ENCODE measurements at regions not wholly inside any gene's neighbourhood (a gene's known extent, or its start where the extent isn't known, plus 50 kb on each side); places are given as distances from the start of the nearest gene placed in this dataset.

- Histone ChIP-seq H3K9me3 (ENCODE audit: control insufficient read depth, low read length) (no peaks in the 10 kb centered on the region), H3K27me3 (ENCODE audit: control insufficient read depth, insufficient read depth) (no peaks in the 10 kb centered on the region), H3K4me1 (ENCODE audit: control insufficient read depth, insufficient read depth, low read length) (no peaks in the 10 kb centered on the region), H3K4me3 (ENCODE audit: low read length) (no peak overlapping the region), H3K27ac (ENCODE audit: low read length) (no peak overlapping the region)
- intact Hi-C loops (cut with DNase I), result no loop called here
- ATAC-seq (no peak), DNase-seq (no peak)
- 99% methylated on average over 1 of the region's 1 CpG for WGBS
Measured at GRCh38 chr20:52483382-52483781, 291.8 kb upstream of the ZFP64 start.

GRCh38 chr20:52482044-52482443 lies 290.5 kb upstream of the ZFP64 start:
- Histone ChIP-seq H3K9me3 (ENCODE audit: control insufficient read depth, low read length) (no peaks in the 10 kb centered on the region), H3K4me1 (ENCODE audit: control insufficient read depth, insufficient read depth, low read length) (no peaks in the 10 kb centered on the region), H3K27ac (ENCODE audit: low read length) (no peak overlapping the region), H3K27me3 (ENCODE audit: control insufficient read depth, insufficient read depth) (no peaks in the 10 kb centered on the region), H3K4me3 (ENCODE audit: low read length) (no peak overlapping the region)
- intact Hi-C loops (cut with DNase I), result no loop called here
- 79% methylated on average over 5 of the region's 5 CpGs for WGBS
- DNase-seq, result no peak
- no peak for ATAC-seq

GRCh38 chr20:52481443-52481842 lies 289.9 kb upstream of the ZFP64 start:
- DNase-seq (no peak), ATAC-seq (no peak)
- Histone ChIP-seq H3K27me3 (ENCODE audit: control insufficient read depth, insufficient read depth) (no peaks in the 10 kb centered on the region), H3K4me3 (ENCODE audit: low read length) (no peak overlapping the region), H3K4me1 (ENCODE audit: control insufficient read depth, insufficient read depth, low read length) (no peaks in the 10 kb centered on the region), H3K27ac (ENCODE audit: low read length) (no peak overlapping the region), H3K9me3 (ENCODE audit: control insufficient read depth, low read length) (no peaks in the 10 kb centered on the region)
- intact Hi-C loops (cut with DNase I), result no loop called here
- 48% methylated on average over 3 of the region's 3 CpGs for WGBS

- no peak overlapping the region for H3K27ac ChIP-seq (ENCODE audit: low read length)
- 70% methylated on average over 9 of the region's 9 CpGs for WGBS
- ATAC-seq (no peak), DNase-seq (no peak)
- intact Hi-C loops (cut with DNase I), result no loop called here
- no peaks in the 10 kb centered on the region for H3K4me1 ChIP-seq (ENCODE audit: control insufficient read depth, insufficient read depth, low read length)
- H3K9me3 ChIP-seq (ENCODE audit: control insufficient read depth, low read length), result no peaks in the 10 kb centered on the region
- H3K27me3 ChIP-seq (ENCODE audit: control insufficient read depth, insufficient read depth), result no peaks in the 10 kb centered on the region
- H3K4me3 ChIP-seq (ENCODE audit: low read length), result no peak overlapping the region
Measured at GRCh38 chr20:52476074-52476750, 284.6 kb upstream of the ZFP64 start.

- 61% methylated on average over 3 of the region's 3 CpGs for WGBS
- no peak overlapping the region for H3K4me3 ChIP-seq (ENCODE audit: low read length)
- no peak for DNase-seq
- no peak for ATAC-seq
- intact Hi-C loops (cut with DNase I), result no loop called here
- no peak overlapping the region for H3K27ac ChIP-seq (ENCODE audit: low read length)
- H3K9me3 ChIP-seq (ENCODE audit: control insufficient read depth, low read length), result no peaks in the 10 kb centered on the region
- H3K4me1 ChIP-seq (ENCODE audit: control insufficient read depth, insufficient read depth, low read length), result no peaks in the 10 kb centered on the region
- H3K27me3 ChIP-seq (ENCODE audit: control insufficient read depth, insufficient read depth), result no peaks in the 10 kb centered on the region
Measured at GRCh38 chr20:52473186-52473585, 281.6 kb upstream of the ZFP64 start.

GRCh38 chr20:52470561-52470960 lies 279.0 kb upstream of the ZFP64 start:
- H3K4me1 ChIP-seq (ENCODE audit: control insufficient read depth, insufficient read depth, low read length), result no peaks in the 10 kb centered on the region
- no peak overlapping the region for H3K27ac ChIP-seq (ENCODE audit: low read length)
- intact Hi-C loops (cut with DNase I), result no loop called here
- H3K4me3 ChIP-seq (ENCODE audit: low read length), result no peak overlapping the region
- DNase-seq (no peak), ATAC-seq (no peak)
- H3K9me3 ChIP-seq (ENCODE audit: control insufficient read depth, low read length), result no peaks in the 10 kb centered on the region
- no peaks in the 10 kb centered on the region for H3K27me3 ChIP-seq (ENCODE audit: control insufficient read depth, insufficient read depth)

- no peak for DNase-seq
- intact Hi-C loops (cut with DNase I), result no loop called here
- WGBS, result 71% methylated on average over 9 of the region's 9 CpGs
Measured at GRCh38 chr20:52469128-52469527, 277.5 kb upstream of the ZFP64 start.

GRCh38 chr20:52465991-52466390 lies 274.4 kb upstream of the ZFP64 start:
- Histone ChIP-seq H3K4me3 (ENCODE audit: low read length) (no peak overlapping the region), H3K9me3 (ENCODE audit: control insufficient read depth, low read length) (no peaks in the 10 kb centered on the region), H3K27me3 (ENCODE audit: control insufficient read depth, insufficient read depth) (no peaks in the 10 kb centered on the region), H3K4me1 (ENCODE audit: control insufficient read depth, insufficient read depth, low read length) (no peaks in the 10 kb centered on the region), H3K27ac (ENCODE audit: low read length) (no peak overlapping the region)
- ATAC-seq (no peak), DNase-seq (no peak)
- 79% methylated on average over 6 of the region's 6 CpGs for WGBS
- intact Hi-C loops (cut with DNase I), result no loop called here

More at GRCh38 chr20:52469128-52469527, 277.5 kb upstream of the ZFP64 start:
- Histone ChIP-seq H3K4me1 (ENCODE audit: control insufficient read depth, insufficient read depth, low read length) (no peaks in the 10 kb centered on the region), H3K9me3 (ENCODE audit: control insufficient read depth, low read length) (no peaks in the 10 kb centered on the region), H3K27me3 (ENCODE audit: control insufficient read depth, insufficient read depth) (no peaks in the 10 kb centered on the region), H3K4me3 (ENCODE audit: low read length) (no peak overlapping the region), H3K27ac (ENCODE audit: low read length) (no peak overlapping the region)
- no peak for ATAC-seq

GRCh38 chr20:52461582-52461981 lies 270.0 kb upstream of the ZFP64 start:
- no peak overlapping the region for H3K4me3 ChIP-seq (ENCODE audit: low read length)
- H3K9me3 ChIP-seq (ENCODE audit: control insufficient read depth, low read length), result no peaks in the 10 kb centered on the region
- no peaks in the 10 kb centered on the region for H3K4me1 ChIP-seq (ENCODE audit: control insufficient read depth, insufficient read depth, low read length)
- DNase-seq (no peak), ATAC-seq (no peak)
- no peak overlapping the region for H3K27ac ChIP-seq (ENCODE audit: low read length)
- no peaks in the 10 kb centered on the region for H3K27me3 ChIP-seq (ENCODE audit: control insufficient read depth, insufficient read depth)
- WGBS, result 58% methylated on average over 7 of the region's 7 CpGs
- intact Hi-C loops (cut with DNase I), result no loop called here

GRCh38 chr20:52459150-52459549 lies 267.6 kb upstream of the ZFP64 start:
- Histone ChIP-seq H3K27me3 (ENCODE audit: control insufficient read depth, insufficient read depth) (no peaks in the 10 kb centered on the region), H3K9me3 (ENCODE audit: control insufficient read depth, low read length) (no peaks in the 10 kb centered on the region), H3K27ac (ENCODE audit: low read length) (no peak overlapping the region), H3K4me3 (ENCODE audit: low read length) (no peak overlapping the region), H3K4me1 (ENCODE audit: control insufficient read depth, insufficient read depth, low read length) (no peaks in the 10 kb centered on the region)
- no peak for DNase-seq
- WGBS, result 88% methylated on average over 4 of the region's 4 CpGs
- no peak for ATAC-seq
- intact Hi-C loops (cut with DNase I), result no loop called here

- Histone ChIP-seq H3K4me3 (ENCODE audit: low read length) (no peak overlapping the region), H3K9me3 (ENCODE audit: control insufficient read depth, low read length) (no peaks in the 10 kb centered on the region), H3K27me3 (ENCODE audit: control insufficient read depth, insufficient read depth) (no peaks in the 10 kb centered on the region), H3K4me1 (ENCODE audit: control insufficient read depth, insufficient read depth, low read length) (no peaks in the 10 kb centered on the region), H3K27ac (ENCODE audit: low read length) (no peak overlapping the region)
- intact Hi-C loops (cut with DNase I), result no loop called here
- WGBS, result over 99% methylated on average over 2 of the region's 2 CpGs
- ATAC-seq (no peak), DNase-seq (no peak)
Measured at GRCh38 chr20:52457826-52458225, 266.2 kb upstream of the ZFP64 start.

- intact Hi-C loops (cut with DNase I), result no loop called here
- DNase-seq (no peak), ATAC-seq (no peak)
- no peak overlapping the region for H3K4me3 ChIP-seq (ENCODE audit: low read length)
- no peaks in the 10 kb centered on the region for H3K9me3 ChIP-seq (ENCODE audit: control insufficient read depth, low read length)
- H3K27me3 ChIP-seq (ENCODE audit: control insufficient read depth, insufficient read depth), result no peaks in the 10 kb centered on the region
- WGBS, result 57% methylated on average over 2 of the region's 2 CpGs
- no peaks in the 10 kb centered on the region for H3K4me1 ChIP-seq (ENCODE audit: control insufficient read depth, insufficient read depth, low read length)
- H3K27ac ChIP-seq (ENCODE audit: low read length), result no peak overlapping the region
Measured at GRCh38 chr20:52454660-52455059, 263.1 kb upstream of the ZFP64 start.

Data from right cardiac atrium (tissue), 5 donors.